HG03025 (cell line): ENCODE measurements at regions not wholly inside any gene's neighbourhood (a gene's known extent, or its start where the extent isn't known, plus 50 kb on each side); places are given as distances from the start of the nearest gene placed in this dataset.
"Not testable (repeated sequence)": the region's sequence is repeated elsewhere in the genome, so short reads cannot be mapped to it uniquely, and the experiment has no call there.

Source experiments
- ATAC-seq: cut with Tn5 transposase; IDR thresholded peaks from one replicate; pipeline ENCODE4 v1.9.1; 2021; ENCODE audit warnings: mild to moderate bottlenecking, moderate library complexity; ENCODE audit not compliant: unreplicated experiment, low FRiP score

- ATAC-seq = no peak
Measured at GRCh38 chr7:66500087-66500486, 128.6 kb upstream of the KCTD7 start.

GRCh38 chr7:66502230-66503035 is 126.2 kb upstream of the KCTD7 start:
- no peak for ATAC-seq

- ATAC-seq = no peak
Measured at GRCh38 chr7:66503036-66503370, 125.7 kb upstream of the KCTD7 start.

- no peak for ATAC-seq
Measured at GRCh38 chr7:66503551-66504031, 125.1 kb upstream of the KCTD7 start.

GRCh38 chr7:66504131-66504530 is 124.5 kb upstream of the KCTD7 start:
- no peak for ATAC-seq

GRCh38 chr7:66505009-66505408 is 123.7 kb upstream of the KCTD7 start:
- no peak for ATAC-seq

GRCh38 chr7:66505531-66506451 is 122.9 kb upstream of the KCTD7 start:
- no peak for ATAC-seq

GRCh38 chr7:66506703-66507102 is 122.0 kb upstream of the KCTD7 start:
- not testable (repeated sequence) for ATAC-seq

GRCh38 chr7:66507764-66508296 is 120.9 kb upstream of the KCTD7 start:
- ATAC-seq = no peak

GRCh38 chr7:66508431-66508830 is 120.2 kb upstream of the KCTD7 start:
- ATAC-seq = no peak

GRCh38 chr7:66514050-66514449 is 114.6 kb upstream of the KCTD7 start:
- no peak for ATAC-seq

- no peak for ATAC-seq
Measured at GRCh38 chr7:66517212-66517909, 111.3 kb upstream of the KCTD7 start.

- no peak for ATAC-seq
Measured at GRCh38 chr7:66518151-66518691, 110.5 kb upstream of the KCTD7 start.

- no peak for ATAC-seq
Measured at GRCh38 chr7:66521675-66522074, 107.0 kb upstream of the KCTD7 start.

GRCh38 chr7:66522518-66522917 is 106.2 kb upstream of the KCTD7 start:
- ATAC-seq = no peak

GRCh38 chr7:66523409-66523808 is 105.3 kb upstream of the KCTD7 start:
- ATAC-seq = no peak

- ATAC-seq = no peak
Measured at GRCh38 chr7:66524738-66525137, 103.9 kb upstream of the KCTD7 start.

GRCh38 chr7:66526782-66527181 is 101.9 kb upstream of the KCTD7 start:
- not testable (repeated sequence) for ATAC-seq

- no peak for ATAC-seq
Measured at GRCh38 chr7:66528652-66529051, 100.0 kb upstream of the KCTD7 start.

- no peak for ATAC-seq
Measured at GRCh38 chr7:66529883-66530610, 98.6 kb upstream of the KCTD7 start.
